Breast epithelium (tissue), 4 donors: ENCODE measurements at regions not wholly inside any gene's neighbourhood (a gene's known extent, or its start where the extent isn't known, plus 50 kb on each side); places are given as distances from the start of the nearest gene placed in this dataset.

Experiments used
- DNase-seq, 2 donors: peaks; one replicate each; pipeline ENCODE4 v3.0.0-alpha.2; 2019; ENCODE audit warnings: low spot score in 2 of 2
- H3K27ac ChIP-seq, 2 donors: fragments of 200-600 bp; sonication (generic) in 1 of 2; one replicate each; pipeline ENCODE4 v1.5.1; 2016 to 2019; ENCODE audit warnings: mild to moderate bottlenecking in 1 of 2
- H3K27me3 ChIP-seq, 2 donors: fragments of 200-600 bp; sonication (generic) in 1 of 2; one replicate each; pipeline versions ENCODE4 v1.5.1 to v1.6.0; 2017 to 2019; ENCODE audit warnings: control low read depth in 1 of 2, mild to moderate bottlenecking in 1 of 2
- H3K36me3 ChIP-seq: fragments of 200-600 bp; one replicate; pipeline ENCODE4 v1.5.1; 2019
- H3K4me1 ChIP-seq, 2 donors: fragments of 200-600 bp; sonication (generic); one replicate each; pipeline ENCODE4 v1.5.1; 2016 to 2019; ENCODE audit warnings: control low read depth in 1 of 2
- H3K4me3 ChIP-seq, 3 donors: fragments of 200-600 bp; sonication (generic); 1 replicate in 2 of 3; 2 replicates in 1 of 3; pipeline ENCODE4 v1.5.1; 2016 to 2019; ENCODE audit warnings: mild to moderate bottlenecking in 3 of 3, moderate library complexity in 2 of 3
- H3K9me3 ChIP-seq, 2 donors: fragments of 200-600 bp; sonication (generic) in 1 of 2; one replicate each; pipeline ENCODE4 v1.5.1; 2016 to 2019; ENCODE audit warnings: control low read depth in 1 of 2
- CTCF ChIP-seq, 3 donors: fragments of 450-650 bp; IDR thresholded peaks; one replicate each; pipeline ENCODE4 v1.5.1; 2016 to 2017; ENCODE audit warnings: antibody characterized with exemption in 3 of 3, mild to moderate bottlenecking in 3 of 3, moderate library complexity in 3 of 3
- POLR2A ChIP-seq: fragments of 450-650 bp; IDR thresholded peaks from one replicate; pipeline ENCODE4 v1.6.1; 2016; ENCODE audit warnings: antibody characterized with exemption, mild to moderate bottlenecking, moderate library complexity
- POLR2AphosphoS5 ChIP-seq, 3 donors: sonication (generic); formaldehyde crosslinking; IDR thresholded peaks; one replicate each; pipeline ENCODE4 v1.6.1; 2017; ENCODE audit warnings: antibody characterized with exemption in 3 of 3
- intact Hi-C: fragments of 100-400 bp; cut with DNase I; formaldehyde crosslinking; loops from one replicate; pipeline ENCODE4 v1.15.1; 2023; ENCODE audit warnings: low total_unique reads

- Histone ChIP-seq H3K36me3 (no peaks in the 10 kb centered on the region), H3K9me3 (peaks cover 0 to 4% of the 10 kb centered on the region in 2 donors), H3K27me3 (no peaks in the 10 kb centered on the region), H3K4me1 (no peaks in the 10 kb centered on the region), H3K27ac (no peak overlapping the region), H3K4me3 (no peak overlapping the region)
- TF ChIP-seq CTCF (IDR thresholded peaks at IDR 0.05) = no peak
- TF ChIP-seq POLR2AphosphoS5 (IDR thresholded peaks at IDR 0.05) = no peak
- TF ChIP-seq POLR2A = no peak
- no peak for DNase-seq
- intact Hi-C loops = no loop called here
Measured at GRCh38 chr10:64745565-64745964, 1224.4 kb downstream of the REEP3 start.

- Histone ChIP-seq H3K27ac (no peak overlapping the region), H3K4me3 (no peak overlapping the region), H3K4me1 (no peaks in the 10 kb centered on the region), H3K27me3 (no peaks in the 10 kb centered on the region), H3K36me3 (no peaks in the 10 kb centered on the region), H3K9me3 (no peaks in the 10 kb centered on the region)
- intact Hi-C loops = no loop called here
- no peak for TF ChIP-seq POLR2A
- TF ChIP-seq CTCF (IDR thresholded peaks at IDR 0.05) = no peak
- no peak for TF ChIP-seq POLR2AphosphoS5 (IDR thresholded peaks at IDR 0.05)
- no peak for DNase-seq
Measured at GRCh38 chr10:64750672-64751071, 1229.5 kb downstream of the REEP3 start.

GRCh38 chr10:64753516-64753915, 1232.3 kb downstream of the REEP3 start:
- TF ChIP-seq POLR2AphosphoS5 (IDR thresholded peaks at IDR 0.05) (no peak), CTCF (IDR thresholded peaks at IDR 0.05) (no peak), POLR2A (no peak)
- no peaks in the 10 kb centered on the region for H3K27me3 ChIP-seq
- no peak overlapping the region for H3K4me3 ChIP-seq
- H3K27ac ChIP-seq = no peak overlapping the region
- no peaks in the 10 kb centered on the region for H3K36me3 ChIP-seq
- H3K9me3 ChIP-seq = no peaks in the 10 kb centered on the region
- intact Hi-C loops = no loop called here
- H3K4me1 ChIP-seq = no peaks in the 10 kb centered on the region
- DNase-seq = no peak

GRCh38 chr10:64760371-64760770, 1239.2 kb downstream of the REEP3 start:
- no peaks in the 10 kb centered on the region for H3K27me3 ChIP-seq
- no peaks in the 10 kb centered on the region for H3K9me3 ChIP-seq
- no peaks in the 10 kb centered on the region for H3K4me1 ChIP-seq
- H3K27ac ChIP-seq = no peak overlapping the region
- intact Hi-C loops = no loop called here
- no peak for TF ChIP-seq POLR2AphosphoS5 (IDR thresholded peaks at IDR 0.05)
- no peak for TF ChIP-seq CTCF (IDR thresholded peaks at IDR 0.05)
- TF ChIP-seq POLR2A = no peak
- no peak for DNase-seq
- H3K4me3 ChIP-seq = no peak overlapping the region
- H3K36me3 ChIP-seq = no peaks in the 10 kb centered on the region

GRCh38 chr10:64762861-64763260, 1241.7 kb downstream of the REEP3 start:
- no peaks in the 10 kb centered on the region for H3K4me1 ChIP-seq
- no peaks in the 10 kb centered on the region for H3K9me3 ChIP-seq
- intact Hi-C loops = no loop called here
- H3K27ac ChIP-seq = no peak overlapping the region
- no peaks in the 10 kb centered on the region for H3K36me3 ChIP-seq
- DNase-seq = no peak
- TF ChIP-seq CTCF (IDR thresholded peaks at IDR 0.05) = no peak
- TF ChIP-seq POLR2A = no peak
- TF ChIP-seq POLR2AphosphoS5 (IDR thresholded peaks at IDR 0.05) = no peak
- no peaks in the 10 kb centered on the region for H3K27me3 ChIP-seq
- no peak overlapping the region for H3K4me3 ChIP-seq
